Keratinocyte (primary cell): ENCODE measurements at regions not wholly inside any gene's neighbourhood (a gene's known extent, or its start where the extent isn't known, plus 50 kb on each side); places are given as distances from the start of the nearest gene placed in this dataset.
A peak's percentile ranks its signal among the peaks of the same experiment; 100 is the strongest.

ENCODE experiments used
- DNase-seq: peaks from one replicate; pipeline ENCODE4 v3.0.0-alpha.2; 2011; ENCODE audit warnings: low read depth, missing footprints, low spot score
- FAIRE-seq: peaks from 2 replicates; lab custom pipeline; 2011; peaks lifted over from hg19 to GRCh38; lab: Jason Lieb, UNC
- H2AFZ ChIP-seq: 2 replicates; pipeline ENCODE4 v1.6.0; 2012; ENCODE audit warnings: low read length, control low read depth, inconsistent platforms; ENCODE audit not compliant: control insufficient read depth
- H3K27ac ChIP-seq: 2 replicates; pipeline ENCODE4 v1.5.1; 2011; ENCODE audit warnings: low read length; ENCODE audit not compliant: control insufficient read depth, insufficient read depth
- H3K27me3 ChIP-seq: 3 replicates; pipeline ENCODE4 v1.6.0; 2011; ENCODE audit warnings: low read length; ENCODE audit not compliant: control insufficient read depth, insufficient read depth; ENCODE audit errors: extremely low read depth
- H3K36me3 ChIP-seq, 2 experiments: 2 replicates in 1 of 2; 3 replicates in 1 of 2; pipeline ENCODE4 v1.5.1; 2011; ENCODE audit warnings: low read length in 2 of 2, mild to moderate bottlenecking in 1 of 2; ENCODE audit not compliant: control insufficient read depth in 2 of 2, insufficient read depth in 2 of 2; ENCODE audit errors: extremely low read depth in 1 of 2
- H3K4me1 ChIP-seq: 3 replicates; pipeline ENCODE4 v1.5.1; 2011; ENCODE audit warnings: low read length; ENCODE audit not compliant: control insufficient read depth, insufficient read depth; ENCODE audit errors: extremely low read depth
- H3K4me2 ChIP-seq: 3 replicates; pipeline ENCODE4 v1.6.0; 2011; ENCODE audit warnings: low read depth, low read length; ENCODE audit not compliant: control insufficient read depth, insufficient read depth; ENCODE audit errors: extremely low read depth
- H3K4me3 ChIP-seq, 3 experiments: fragments of 200-600 bp in 1 of 3; sonication (generic) in 1 of 3; 2 replicates in 2 of 3; 3 replicates in 1 of 3; pipeline ENCODE4 v1.5.1; 2011 to 2016; ENCODE audit warnings: low read length in 3 of 3, mild to moderate bottlenecking in 3 of 3, control low read depth in 2 of 3, inconsistent platforms in 1 of 3, low read depth in 1 of 3, mixed read lengths in 1 of 3, mixed run types in 1 of 3, moderate library complexity in 1 of 3; ENCODE audit not compliant: control insufficient read depth in 2 of 3, insufficient read depth in 2 of 3; ENCODE audit errors: extremely low read depth in 1 of 3
- H3K79me2 ChIP-seq: 2 replicates; pipeline ENCODE4 v1.6.0; 2012; ENCODE audit warnings: low read length; ENCODE audit not compliant: control insufficient read depth, insufficient read depth
- H3K9ac ChIP-seq: 3 replicates; pipeline ENCODE4 v1.6.0; 2011; ENCODE audit warnings: low read length; ENCODE audit not compliant: control insufficient read depth, insufficient read depth; ENCODE audit errors: extremely low read depth
- H3K9me1 ChIP-seq: 3 replicates; pipeline ENCODE4 v1.6.0; 2011; ENCODE audit warnings: low read length; ENCODE audit not compliant: control insufficient read depth, insufficient read depth; ENCODE audit errors: extremely low read depth
- H3K9me3 ChIP-seq: 2 replicates; pipeline ENCODE4 v1.5.1; 2012; ENCODE audit warnings: low read depth, low read length; ENCODE audit not compliant: control insufficient read depth
- H4K20me1 ChIP-seq: 3 replicates; pipeline ENCODE4 v1.6.0; 2011; ENCODE audit warnings: low read length; ENCODE audit not compliant: control insufficient read depth, insufficient read depth; ENCODE audit errors: extremely low read depth
- CTCF ChIP-seq, 3 experiments: IDR thresholded peaks in 1 of 3; conservative IDR thresholded peaks in 1 of 3; optimal IDR thresholded peaks in 1 of 3; 2 replicates in 2 of 3; 3 replicates in 1 of 3; pipeline versions ENCODE3 to v1.5.1; 2011; ENCODE audit warnings: low read length in 3 of 3, mild to moderate bottlenecking in 3 of 3, moderate library complexity in 2 of 3, control low read depth in 1 of 3, inconsistent platforms in 1 of 3; ENCODE audit not compliant: insufficient read depth in 2 of 3; ENCODE audit errors: extremely low read depth in 1 of 3
- EZH2 ChIP-seq: IDR thresholded peaks from one replicate; pipeline ENCODE4 v1.6.1; 2012; ENCODE audit warnings: inconsistent platforms, mild to moderate bottlenecking, low read length, moderate library complexity
- dilution Hi-C: fragments of 300-500 bp; cut with MboI; formaldehyde crosslinking; loops from one replicate; pipeline ENCODE4 v1.7.0; 2020; ENCODE audit warnings: low sequenced_read_pairs; ENCODE audit not compliant: extremely low pct_ligation_motif_present

GRCh38 chr9:88782931-88783710, 208.1 kb upstream of the S1PR3 start:
- Histone ChIP-seq H3K9me3 (no peaks in the 10 kb centered on the region), H3K4me3 (no peak overlapping the region), H3K27ac (no peak overlapping the region), H3K36me3 (no peaks in the 10 kb centered on the region), H3K27me3 (no peaks in the 10 kb centered on the region), H4K20me1 (no peaks in the 10 kb centered on the region), H3K9me1 (no peaks in the 10 kb centered on the region), H3K4me1 (peaks cover 11% of the 10 kb centered on the region), H3K4me2 (no peak overlapping the region), H3K9ac (no peak overlapping the region), H2AFZ (no peak overlapping the region), H3K79me2 (no peaks in the 10 kb centered on the region)
- dilution Hi-C loops, result no loop called here
- DNase-seq (no peak), FAIRE-seq (peak; percentile 32)
- TF ChIP-seq CTCF (optimal IDR thresholded peaks at IDR 0.05 in 1 of 3, IDR thresholded peaks at IDR 0.05 in 1 of 3, conservative IDR thresholded peaks at IDR 0.05 in 1 of 3; ENCODE audit: extremely low read depth in 1 of 3, insufficient read depth in 2 of 3, low read length in 3 of 3), result no peak
- TF ChIP-seq EZH2, result no peak

GRCh38 chr9:88783711-88784083, 207.6 kb upstream of the S1PR3 start:
- Histone ChIP-seq H3K27ac (no peak overlapping the region), H3K9me3 (no peaks in the 10 kb centered on the region), H3K79me2 (no peaks in the 10 kb centered on the region), H3K4me1 (peaks cover 11% of the 10 kb centered on the region), H4K20me1 (no peaks in the 10 kb centered on the region), H3K27me3 (no peaks in the 10 kb centered on the region), H3K9ac (no peak overlapping the region), H3K4me3 (no peak overlapping the region), H3K9me1 (no peaks in the 10 kb centered on the region), H3K36me3 (no peaks in the 10 kb centered on the region), H3K4me2 (no peak overlapping the region), H2AFZ (no peak overlapping the region)
- no peak for TF ChIP-seq CTCF (optimal IDR thresholded peaks at IDR 0.05 in 1 of 3, IDR thresholded peaks at IDR 0.05 in 1 of 3, conservative IDR thresholded peaks at IDR 0.05 in 1 of 3; ENCODE audit: extremely low read depth in 1 of 3, insufficient read depth in 2 of 3, low read length in 3 of 3)
- no peak for TF ChIP-seq EZH2
- DNase-seq (no peak), FAIRE-seq (no peak)
- dilution Hi-C loops, result no loop called here
